A673 (cell line): ENCODE measurements at regions not wholly inside any gene's neighbourhood (a gene's known extent, or its start where the extent isn't known, plus 50 kb on each side); places are given as distances from the start of the nearest gene placed in this dataset.

Source experiments
- BruUV-seq: library from RNA; stranded (reverse); fragments of 400-500 nt; replicated peaks from 2 replicates; lab custom pipeline; 2021; lab: Mats Ljungman, UMichigan
- CTCF ChIA-PET: fragments of 300-600 bp; sonication (Branson Sonifier 250); formaldehyde crosslinking; loops from one replicate; lab custom pipeline; 2022; ENCODE audit warnings: antibody characterized with exemption; lab: Charles Lee
- POLR2A ChIA-PET: fragments of 300-600 bp; sonication (Branson Sonifier 250); formaldehyde crosslinking; loops from one replicate; lab custom pipeline; 2022; ENCODE audit warnings: antibody characterized with exemption; ENCODE audit not compliant: low non-redundant PET; lab: Charles Lee
- DNase-seq: peaks from one replicate; pipeline ENCODE4 v3.0.0-alpha.2; 2015; ENCODE audit warnings: low spot score
- H3K27ac ChIP-seq: fragments of 200-600 bp; sonication (generic); 2 replicates; pipeline ENCODE4 v1.5.1; 2016; ENCODE audit warnings: mixed run types, low read depth, mild to moderate bottlenecking, mixed read lengths, antibody characterized with exemption, low read length; ENCODE audit not compliant: poor library complexity, severe bottlenecking
- H3K27me3 ChIP-seq: fragments of 200-600 bp; sonication (generic); replicated peaks from 2 replicates; pipeline ENCODE4 v1.6.1; 2017; ENCODE audit warnings: mixed run types, low read depth, mild to moderate bottlenecking, mixed read lengths, antibody characterized with exemption, low read length; ENCODE audit not compliant: insufficient read depth, poor library complexity
- H3K36me3 ChIP-seq: fragments of 200-600 bp; sonication (generic); 2 replicates; pipeline ENCODE4 v1.6.1; 2016; ENCODE audit warnings: mixed run types, mild to moderate bottlenecking, mixed read lengths, antibody characterized with exemption, low read length; ENCODE audit not compliant: insufficient read depth, poor library complexity, severe bottlenecking
- H3K4me1 ChIP-seq: fragments of 200-600 bp; sonication (generic); 2 replicates; pipeline ENCODE4 v1.6.1; 2017; ENCODE audit warnings: mixed run types, mild to moderate bottlenecking, mixed read lengths, antibody characterized with exemption, low read length; ENCODE audit not compliant: insufficient read depth, poor library complexity, severe bottlenecking
- H3K4me3 ChIP-seq: fragments of 200-600 bp; sonication (generic); 2 replicates; pipeline ENCODE4 v1.5.1; 2016; ENCODE audit warnings: low read depth, mixed run types, mild to moderate bottlenecking, mixed read lengths, low read length; ENCODE audit not compliant: poor library complexity, severe bottlenecking
- H3K9me3 ChIP-seq: fragments of 200-600 bp; sonication (generic); 2 replicates; pipeline ENCODE4 v1.6.1; 2016; ENCODE audit warnings: mixed run types, low read depth, mild to moderate bottlenecking, mixed read lengths, antibody characterized with exemption, low read length; ENCODE audit not compliant: poor library complexity, severe bottlenecking
- CTCF ChIP-seq: fragments of 300-800, 200-600 bp; sonication (generic); conservative IDR thresholded peaks from 2 replicates; pipeline ENCODE4 v1.5.1; 2017; ENCODE audit warnings: low read depth, mild to moderate bottlenecking, antibody characterized with exemption, low read length, moderate library complexity, mixed read lengths
- EZH2 ChIP-seq: fragments of 200-600 bp; sonication (generic); IDR thresholded peaks from 2 replicates; pipeline ENCODE4 v1.6.1; 2017; ENCODE audit warnings: borderline replicate concordance, low read depth, mild to moderate bottlenecking, mixed read lengths, antibody characterized with exemption, low read length; ENCODE audit not compliant: poor library complexity, severe bottlenecking
- intact Hi-C: fragments of 100-400 bp; cut with micrococcal nuclease; formaldehyde crosslinking; loops from one replicate; pipeline ENCODE4 v1.10.0; 2022; ENCODE audit not compliant: unreplicated experiment

- intact Hi-C loops = no loop called here
- DNase-seq = no peak
- Histone ChIP-seq H3K27ac (no peak overlapping the region), H3K4me3 (no peak overlapping the region), H3K27me3 (no peaks in the 10 kb centered on the region), H3K36me3 (no peaks in the 10 kb centered on the region), H3K4me1 (peaks cover 26% of the 10 kb centered on the region), H3K9me3 (no peaks in the 10 kb centered on the region)
- BruUV-seq = no TSS peak
- POLR2A ChIA-PET = no interaction called here
- no peak for TF ChIP-seq EZH2
- no peak for TF ChIP-seq CTCF
- CTCF ChIA-PET = no interaction called here
Observed at GRCh38 chr16:85255777-85256176, 143.5 kb upstream of the CIBAR2 start.

DNA sequence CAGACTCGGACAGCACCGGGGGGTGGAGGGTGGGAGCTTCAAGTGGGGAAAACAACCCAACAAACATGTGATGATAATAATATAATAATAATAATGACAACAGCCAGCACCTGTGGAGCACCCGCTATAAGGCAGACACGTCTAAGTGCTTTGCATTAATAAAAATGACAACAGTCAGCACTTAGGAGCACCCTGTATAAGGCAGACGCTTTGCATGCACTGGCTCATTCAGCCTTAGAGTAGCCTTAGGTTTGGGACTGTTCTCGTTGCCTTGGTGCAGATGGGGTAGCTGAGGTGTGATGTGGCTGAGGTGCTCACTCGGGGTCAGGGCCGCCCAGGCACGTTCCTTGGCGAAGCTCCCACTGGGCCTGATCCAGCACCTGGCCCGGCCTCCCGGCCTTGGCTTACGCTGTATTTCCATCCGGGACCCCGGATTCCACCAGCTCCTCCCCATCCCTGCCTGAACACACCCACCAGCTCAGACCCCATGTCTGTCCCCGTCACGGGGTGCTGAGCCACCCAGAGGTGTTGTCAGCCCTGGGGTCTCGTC, 144.0 kb upstream of the CIBAR2 start:
- TF ChIP-seq EZH2 (no peak), CTCF (no peak)
- BruUV-seq = no TSS peak
- ChIA-PET CTCF (no interaction called here), POLR2A (no interaction called here)
- intact Hi-C loops = no loop called here
- Histone ChIP-seq H3K9me3 (no peaks in the 10 kb centered on the region), H3K27me3 (no peaks in the 10 kb centered on the region), H3K27ac (no peak overlapping the region), H3K4me1 (peaks cover 26% of the 10 kb centered on the region), H3K36me3 (no peaks in the 10 kb centered on the region), H3K4me3 (no peak overlapping the region)
- no peak for DNase-seq

DNA sequence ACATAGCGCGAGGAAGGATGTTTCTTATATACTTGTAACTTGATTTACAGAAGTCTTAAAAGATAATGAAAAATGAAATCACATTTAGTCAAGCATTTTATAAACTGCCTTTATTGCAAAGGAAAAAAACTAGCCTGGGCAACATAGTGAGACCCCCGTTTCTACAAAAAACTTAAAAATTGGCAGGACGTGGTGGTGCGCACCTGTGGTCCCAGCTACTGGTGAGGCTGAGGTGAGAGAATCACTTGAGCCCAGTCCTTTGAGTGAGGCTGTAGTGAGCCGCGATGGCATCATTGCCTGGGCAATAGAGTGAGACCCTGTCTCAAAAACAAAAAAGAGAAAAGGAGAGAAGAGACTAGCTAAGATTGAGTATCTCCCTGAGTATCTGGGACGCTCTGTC, 145.2 kb upstream of the CIBAR2 start:
- no peak overlapping the region for H3K27ac ChIP-seq
- no peaks in the 10 kb centered on the region for H3K36me3 ChIP-seq
- BruUV-seq = no TSS peak
- ChIA-PET CTCF (no interaction called here), POLR2A (no interaction called here)
- H3K4me3 ChIP-seq = no peak overlapping the region
- intact Hi-C loops = no loop called here
- peaks cover 26% of the 10 kb centered on the region for H3K4me1 ChIP-seq
- H3K9me3 ChIP-seq = no peaks in the 10 kb centered on the region
- TF ChIP-seq EZH2 (no peak), CTCF (no peak)
- no peak for DNase-seq
- no peaks in the 10 kb centered on the region for H3K27me3 ChIP-seq
